HCT116 (cell line): ENCODE measurements at regions not wholly inside any gene's neighbourhood (a gene's known extent, or its start where the extent isn't known, plus 50 kb on each side); places are given as distances from the start of the nearest gene placed in this dataset.

Experiments
- ATAC-seq: fragments of 200-7000 bp; cut with Tn5 transposase; 2 replicates; pipeline ENCODE4 v1.9.1; 2020; ENCODE audit warnings: mild to moderate bottlenecking, moderate library complexity
- BruUV-seq: library from RNA; stranded (reverse); fragments of 400-500 nt; replicated peaks from 2 replicates; lab custom pipeline; 2021; lab: Mats Ljungman, UMichigan
- CTCF ChIA-PET: fragments of 300-600 bp; sonication (Branson Sonifier 250); formaldehyde crosslinking; loops from one replicate; lab custom pipeline; 2021; ENCODE audit warnings: antibody characterized with exemption; lab: Charles Lee
- POLR2A ChIA-PET: fragments of 300-600, 350-600 bp; sonication (Branson Sonifier 250); formaldehyde crosslinking; loops from one replicate; lab custom pipeline; 2021; ENCODE audit warnings: antibody characterized with exemption; lab: Charles Lee
- RAD21 ChIA-PET, 2 experiments: fragments of 300-600 bp; sonication (Branson Sonifier 250); formaldehyde crosslinking; loops; one replicate each; lab custom pipeline; 2023; ENCODE audit warnings: low total read pairs in 2 of 2; ENCODE audit not compliant: uncharacterized antibody in 2 of 2, unreplicated experiment in 2 of 2, low non-redundant PET in 1 of 2; lab: Charles Lee
- DNase-seq: peaks from one replicate; pipeline ENCODE4 v3.0.0-alpha.2; 2010; ENCODE audit warnings: low read depth, low spot score
- H2AFZ ChIP-seq: fragments of 200-600 bp; shearing (Covaris generic), sonication (generic); 2 replicates; pipeline ENCODE4 v1.6.1; 2017; ENCODE audit warnings: low read depth, mixed run types, mixed read lengths, antibody characterized with exemption, low read length; ENCODE audit not compliant: poor library complexity, severe bottlenecking
- H3K27ac ChIP-seq: 2 replicates; pipeline ENCODE4 v1.5.1; 2012; ENCODE audit warnings: low read depth, low read length
- H3K27me3 ChIP-seq: fragments of 200-600 bp; sonication (generic); 2 replicates; pipeline ENCODE4 v1.6.1; 2016; ENCODE audit warnings: mixed run types, low read length, mixed read lengths; ENCODE audit not compliant: insufficient read depth
- H3K36me3 ChIP-seq, 2 experiments: fragments of 200-500 bp in 1 of 2; fragments of 200-600 bp in 1 of 2; sonication (Bioruptor generic) in 1 of 2; sonication (generic) in 1 of 2; 2 replicates each; pipeline versions ENCODE4 v1.5.1 to v1.6.1; 2014 to 2016; ENCODE audit warnings: low read length in 2 of 2, inconsistent platforms in 1 of 2, mixed read lengths in 1 of 2, mixed run types in 1 of 2; ENCODE audit not compliant: insufficient read depth in 2 of 2, control insufficient read depth in 1 of 2
- H3K4me1 ChIP-seq, 2 experiments: fragments of 200-600 bp in 1 of 2; sonication (generic) in 1 of 2; 2 replicates each; pipeline versions ENCODE4 v1.5.1 to v1.6.1; 2012 to 2017; ENCODE audit warnings: low read length in 2 of 2, inconsistent platforms in 1 of 2, mild to moderate bottlenecking in 1 of 2, mixed read lengths in 1 of 2, mixed run types in 1 of 2, moderate library complexity in 1 of 2; ENCODE audit not compliant: insufficient read depth in 2 of 2, control insufficient read depth in 1 of 2
- H3K4me2 ChIP-seq: fragments of 200-600 bp; sonication (generic); 2 replicates; pipeline ENCODE4 v1.6.1; 2017; ENCODE audit warnings: mixed run types, low read length, mixed read lengths
- H3K4me3 ChIP-seq, 2 experiments: fragments of 200-600 bp in 1 of 2; sonication (generic) in 1 of 2; replicated peaks in 1 of 2; 2 replicates each; pipeline ENCODE4 v1.5.1; 2011 to 2016; ENCODE audit warnings: low read length in 2 of 2, control low read depth in 1 of 2, low read depth in 1 of 2, mild to moderate bottlenecking in 1 of 2, mixed read lengths in 1 of 2, mixed run types in 1 of 2
- H3K79me2 ChIP-seq: fragments of 200-600 bp; sonication (generic); 2 replicates; pipeline ENCODE4 v1.6.1; 2017; ENCODE audit warnings: mild to moderate bottlenecking, mixed run types, low read length, moderate library complexity, mixed read lengths; ENCODE audit not compliant: insufficient read depth
- H3K9ac ChIP-seq: fragments of 200-600 bp; sonication (generic); 2 replicates; pipeline ENCODE4 v1.6.1; 2016; ENCODE audit warnings: low read length, mixed read lengths
- H3K9me2 ChIP-seq: fragments of 200-600 bp; sonication (generic), shearing (Covaris generic); 2 replicates; pipeline ENCODE4 v1.6.1; 2017; ENCODE audit warnings: mixed run types, mild to moderate bottlenecking, moderate library complexity; ENCODE audit not compliant: insufficient read depth
- H3K9me3 ChIP-seq, 2 experiments: fragments of 200-500 bp in 1 of 2; fragments of 200-600 bp in 1 of 2; sonication (Bioruptor generic) in 1 of 2; sonication (generic) in 1 of 2; 2 replicates each; pipeline ENCODE4 v1.6.1; 2014 to 2017; ENCODE audit warnings: low read length in 2 of 2, mixed read lengths in 2 of 2, inconsistent platforms in 1 of 2, low read depth in 1 of 2, mild to moderate bottlenecking in 1 of 2, mixed run types in 1 of 2, moderate library complexity in 1 of 2; ENCODE audit not compliant: control insufficient read depth in 1 of 2, insufficient read depth in 1 of 2
- H4K20me1 ChIP-seq: fragments of 200-600 bp; sonication (generic), shearing (Covaris generic); 2 replicates; pipeline ENCODE4 v1.6.1; 2017; ENCODE audit warnings: mixed run types, mild to moderate bottlenecking, moderate library complexity; ENCODE audit not compliant: insufficient read depth
- CBX3 ChIP-seq: IDR thresholded peaks from 2 replicates; pipeline ENCODE4 v1.6.1; 2012; ENCODE audit warnings: low read depth
- CEBPB ChIP-seq: IDR thresholded peaks from 2 replicates; pipeline ENCODE4 v1.6.1; 2012; ENCODE audit warnings: low read depth
- EGR1 ChIP-seq: IDR thresholded peaks from 2 replicates; pipeline ENCODE4 v1.6.1; 2012; ENCODE audit warnings: low read depth
- EZH2 ChIP-seq: fragments of 200-600 bp; sonication (generic); IDR thresholded peaks from 2 replicates; pipeline ENCODE4 v1.6.1; 2017; ENCODE audit warnings: antibody characterized with exemption, mixed run types
- FOSL1 ChIP-seq: IDR thresholded peaks from 2 replicates; pipeline ENCODE4 v1.6.1; 2012; ENCODE audit warnings: low read depth
- JUND ChIP-seq: IDR thresholded peaks from 2 replicates; pipeline ENCODE4 v1.6.1; 2012
- POLR2AphosphoS5 ChIP-seq: IDR thresholded peaks from 2 replicates; pipeline ENCODE4 v1.6.1; 2011; ENCODE audit warnings: mild to moderate bottlenecking, low read depth, low read length, moderate library complexity
- TCF7L2 ChIP-seq: IDR thresholded peaks from 2 replicates; pipeline ENCODE4 v1.7.0; 2011; ENCODE audit warnings: borderline replicate concordance, inconsistent platforms; ENCODE audit not compliant: insufficient read depth, insufficient read length; ENCODE audit errors: extremely low read depth
- YY1 ChIP-seq: IDR thresholded peaks from 2 replicates; pipeline ENCODE4 v1.6.1; 2011; ENCODE audit warnings: low read length, low read depth, moderate library complexity, mild to moderate bottlenecking; ENCODE audit not compliant: insufficient replicate concordance; ENCODE audit errors: extremely low read depth
- ZFX ChIP-seq: fragments of 450-650 bp; IDR thresholded peaks from 2 replicates; pipeline ENCODE4 v1.6.1; 2017
- ZNF274 ChIP-seq: fragments of 200-500 bp; sonication (Bioruptor generic); IDR thresholded peaks from 2 replicates; pipeline ENCODE4 v1.6.1; 2014; ENCODE audit warnings: mild to moderate bottlenecking, low read depth, low read length, inconsistent platforms
- intact Hi-C: fragments of 100-400 bp; cut with micrococcal nuclease; formaldehyde crosslinking; loops from 2 replicates; pipeline ENCODE4 v1.10.0; 2022
- TF ChIP-seq, protein P1 (sequence below): IDR thresholded peaks from 2 replicates; pipeline ENCODE4 v1.6.1; 2012
- TF ChIP-seq, protein P2 (sequence below), 3 experiments: fragments of 200-600 bp in 1 of 3; sonication (generic) in 1 of 3; IDR thresholded peaks in 2 of 3; conservative IDR thresholded peaks in 1 of 3; 2 replicates each; pipeline ENCODE4 v1.5.1; 2012 to 2017; ENCODE audit warnings: low read depth in 2 of 3, low read length in 2 of 3, antibody characterized with exemption in 1 of 3, borderline replicate concordance in 1 of 3, control low read depth in 1 of 3, mild to moderate bottlenecking in 1 of 3, mixed read lengths in 1 of 3, mixed run types in 1 of 3, moderate library complexity in 1 of 3; ENCODE audit not compliant: insufficient read depth in 1 of 3
- TF ChIP-seq, protein P3 (sequence below): IDR thresholded peaks from 2 replicates; pipeline ENCODE4 v1.6.1; 2011; ENCODE audit warnings: mild to moderate bottlenecking, low read length, moderate library complexity; ENCODE audit not compliant: insufficient replicate concordance; ENCODE audit errors: extremely low read depth
- TF ChIP-seq, protein P4 (sequence below): IDR thresholded peaks from 2 replicates; pipeline ENCODE4 v1.6.1; 2012
- TF ChIP-seq, protein P5 (sequence below): IDR thresholded peaks from 2 replicates; pipeline ENCODE4 v1.6.1; 2012; ENCODE audit warnings: low read depth

DNA sequence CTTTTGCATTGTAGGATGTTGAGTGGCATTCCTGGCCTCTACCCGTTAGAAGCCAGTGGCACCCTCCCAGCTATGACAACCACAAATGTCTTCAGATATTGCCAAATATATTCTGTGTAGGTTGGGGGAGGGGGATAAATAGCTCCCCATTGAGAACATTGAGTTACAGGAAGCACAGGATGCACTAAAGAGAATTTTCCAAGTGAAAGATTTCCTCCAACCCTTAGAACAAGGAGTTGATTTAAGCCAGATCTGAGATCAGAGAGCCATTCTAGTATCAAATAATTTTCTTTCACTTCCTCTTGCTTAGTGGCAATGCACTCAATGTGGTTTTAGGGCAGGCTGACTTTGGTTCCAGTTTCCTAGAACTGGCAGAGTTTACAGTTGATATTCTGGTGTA is 436.6 kb downstream of the C4orf33 start:
- ChIA-PET CTCF (no interaction called here), RAD21 (no interaction called here), POLR2A (no interaction called here)
- intact Hi-C loops: no loop called here
- ATAC-seq (no peak), DNase-seq (no peak)
- Histone ChIP-seq H4K20me1 (no peaks in the 10 kb centered on the region), H3K9me3 (no peaks in the 10 kb centered on the region), H3K79me2 (no peaks in the 10 kb centered on the region), H3K4me2 (no peak overlapping the region), H2AFZ (no peak overlapping the region), H3K4me1 (no peaks in the 10 kb centered on the region), H3K4me3 (no peak overlapping the region), H3K27me3 (no peaks in the 10 kb centered on the region), H3K9ac (no peak overlapping the region), H3K27ac (no peak overlapping the region), H3K9me2 (no peaks in the 10 kb centered on the region), H3K36me3 (no peaks in the 10 kb centered on the region)
- no TSS peak for BruUV-seq
- TF ChIP-seq ZNF274: no peak
- TF ChIP-seq EZH2: no peak
- TF ChIP-seq, protein P1, sequence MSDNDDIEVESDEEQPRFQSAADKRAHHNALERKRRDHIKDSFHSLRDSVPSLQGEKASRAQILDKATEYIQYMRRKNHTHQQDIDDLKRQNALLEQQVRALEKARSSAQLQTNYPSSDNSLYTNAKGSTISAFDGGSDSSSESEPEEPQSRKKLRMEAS: no peak
- TF ChIP-seq YY1: no peak
- TF ChIP-seq, protein P2, sequence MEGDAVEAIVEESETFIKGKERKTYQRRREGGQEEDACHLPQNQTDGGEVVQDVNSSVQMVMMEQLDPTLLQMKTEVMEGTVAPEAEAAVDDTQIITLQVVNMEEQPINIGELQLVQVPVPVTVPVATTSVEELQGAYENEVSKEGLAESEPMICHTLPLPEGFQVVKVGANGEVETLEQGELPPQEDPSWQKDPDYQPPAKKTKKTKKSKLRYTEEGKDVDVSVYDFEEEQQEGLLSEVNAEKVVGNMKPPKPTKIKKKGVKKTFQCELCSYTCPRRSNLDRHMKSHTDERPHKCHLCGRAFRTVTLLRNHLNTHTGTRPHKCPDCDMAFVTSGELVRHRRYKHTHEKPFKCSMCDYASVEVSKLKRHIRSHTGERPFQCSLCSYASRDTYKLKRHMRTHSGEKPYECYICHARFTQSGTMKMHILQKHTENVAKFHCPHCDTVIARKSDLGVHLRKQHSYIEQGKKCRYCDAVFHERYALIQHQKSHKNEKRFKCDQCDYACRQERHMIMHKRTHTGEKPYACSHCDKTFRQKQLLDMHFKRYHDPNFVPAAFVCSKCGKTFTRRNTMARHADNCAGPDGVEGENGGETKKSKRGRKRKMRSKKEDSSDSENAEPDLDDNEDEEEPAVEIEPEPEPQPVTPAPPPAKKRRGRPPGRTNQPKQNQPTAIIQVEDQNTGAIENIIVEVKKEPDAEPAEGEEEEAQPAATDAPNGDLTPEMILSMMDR (IDR thresholded peaks at IDR 0.05 in 2 of 3, conservative IDR thresholded peaks at IDR 0.05 in 1 of 3; ENCODE audit: borderline replicate concordance in 1 of 3, insufficient read depth in 1 of 3, low read depth in 2 of 3, low read length in 2 of 3): no peak
- TF ChIP-seq ZFX: no peak
- no peak for TF ChIP-seq TCF7L2
- TF ChIP-seq, protein P3, sequence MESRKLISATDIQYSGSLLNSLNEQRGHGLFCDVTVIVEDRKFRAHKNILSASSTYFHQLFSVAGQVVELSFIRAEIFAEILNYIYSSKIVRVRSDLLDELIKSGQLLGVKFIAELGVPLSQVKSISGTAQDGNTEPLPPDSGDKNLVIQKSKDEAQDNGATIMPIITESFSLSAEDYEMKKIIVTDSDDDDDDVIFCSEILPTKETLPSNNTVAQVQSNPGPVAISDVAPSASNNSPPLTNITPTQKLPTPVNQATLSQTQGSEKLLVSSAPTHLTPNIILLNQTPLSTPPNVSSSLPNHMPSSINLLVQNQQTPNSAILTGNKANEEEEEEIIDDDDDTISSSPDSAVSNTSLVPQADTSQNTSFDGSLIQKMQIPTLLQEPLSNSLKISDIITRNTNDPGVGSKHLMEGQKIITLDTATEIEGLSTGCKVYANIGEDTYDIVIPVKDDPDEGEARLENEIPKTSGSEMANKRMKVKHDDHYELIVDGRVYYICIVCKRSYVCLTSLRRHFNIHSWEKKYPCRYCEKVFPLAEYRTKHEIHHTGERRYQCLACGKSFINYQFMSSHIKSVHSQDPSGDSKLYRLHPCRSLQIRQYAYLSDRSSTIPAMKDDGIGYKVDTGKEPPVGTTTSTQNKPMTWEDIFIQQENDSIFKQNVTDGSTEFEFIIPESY: no peak
- TF ChIP-seq JUND: no peak
- TF ChIP-seq FOSL1: no peak
- TF ChIP-seq CBX3: no peak
- TF ChIP-seq, protein P4, sequence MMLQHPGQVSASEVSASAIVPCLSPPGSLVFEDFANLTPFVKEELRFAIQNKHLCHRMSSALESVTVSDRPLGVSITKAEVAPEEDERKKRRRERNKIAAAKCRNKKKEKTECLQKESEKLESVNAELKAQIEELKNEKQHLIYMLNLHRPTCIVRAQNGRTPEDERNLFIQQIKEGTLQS: no peak
- no peak for TF ChIP-seq POLR2AphosphoS5
- TF ChIP-seq CEBPB: no peak
- no peak for TF ChIP-seq EGR1
- TF ChIP-seq, protein P5, sequence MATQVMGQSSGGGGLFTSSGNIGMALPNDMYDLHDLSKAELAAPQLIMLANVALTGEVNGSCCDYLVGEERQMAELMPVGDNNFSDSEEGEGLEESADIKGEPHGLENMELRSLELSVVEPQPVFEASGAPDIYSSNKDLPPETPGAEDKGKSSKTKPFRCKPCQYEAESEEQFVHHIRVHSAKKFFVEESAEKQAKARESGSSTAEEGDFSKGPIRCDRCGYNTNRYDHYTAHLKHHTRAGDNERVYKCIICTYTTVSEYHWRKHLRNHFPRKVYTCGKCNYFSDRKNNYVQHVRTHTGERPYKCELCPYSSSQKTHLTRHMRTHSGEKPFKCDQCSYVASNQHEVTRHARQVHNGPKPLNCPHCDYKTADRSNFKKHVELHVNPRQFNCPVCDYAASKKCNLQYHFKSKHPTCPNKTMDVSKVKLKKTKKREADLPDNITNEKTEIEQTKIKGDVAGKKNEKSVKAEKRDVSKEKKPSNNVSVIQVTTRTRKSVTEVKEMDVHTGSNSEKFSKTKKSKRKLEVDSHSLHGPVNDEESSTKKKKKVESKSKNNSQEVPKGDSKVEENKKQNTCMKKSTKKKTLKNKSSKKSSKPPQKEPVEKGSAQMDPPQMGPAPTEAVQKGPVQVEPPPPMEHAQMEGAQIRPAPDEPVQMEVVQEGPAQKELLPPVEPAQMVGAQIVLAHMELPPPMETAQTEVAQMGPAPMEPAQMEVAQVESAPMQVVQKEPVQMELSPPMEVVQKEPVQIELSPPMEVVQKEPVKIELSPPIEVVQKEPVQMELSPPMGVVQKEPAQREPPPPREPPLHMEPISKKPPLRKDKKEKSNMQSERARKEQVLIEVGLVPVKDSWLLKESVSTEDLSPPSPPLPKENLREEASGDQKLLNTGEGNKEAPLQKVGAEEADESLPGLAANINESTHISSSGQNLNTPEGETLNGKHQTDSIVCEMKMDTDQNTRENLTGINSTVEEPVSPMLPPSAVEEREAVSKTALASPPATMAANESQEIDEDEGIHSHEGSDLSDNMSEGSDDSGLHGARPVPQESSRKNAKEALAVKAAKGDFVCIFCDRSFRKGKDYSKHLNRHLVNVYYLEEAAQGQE: no peak
